ENCODE measurements at regions not wholly inside any gene's neighbourhood (a gene's known extent, or its start where the extent isn't known, plus 50 kb on each side); places are given as distances from the start of the nearest gene placed in this dataset.

- DNase-seq (ENCODE audit: extremely low spot score), result no peak
- ChIA-PET POLR2A (no interaction called here), CTCF (no interaction called here)
- TF ChIP-seq FOXK2 (IDR thresholded peaks at IDR 0.05) (no peak), ZNF384 (IDR thresholded peaks at IDR 0.05) (no peak), TARDBP (IDR thresholded peaks at IDR 0.05) (no peak), BHLHE40 (IDR thresholded peaks at IDR 0.05; ENCODE audit: borderline replicate concordance) (no peak), NFRKB (IDR thresholded peaks at IDR 0.05) (no peak), LEF1 (IDR thresholded peaks at IDR 0.05; ENCODE audit: borderline replicate concordance) (no peak), HDGF (IDR thresholded peaks at IDR 0.05; ENCODE audit: borderline replicate concordance) (no peak), CTBP1 (IDR thresholded peaks at IDR 0.05; ENCODE audit: borderline replicate concordance) (no peak), ELF4 (IDR thresholded peaks at IDR 0.05) (no peak), ARNT (IDR thresholded peaks at IDR 0.05) (no peak)
- TF ChIP-seq, protein P1, sequence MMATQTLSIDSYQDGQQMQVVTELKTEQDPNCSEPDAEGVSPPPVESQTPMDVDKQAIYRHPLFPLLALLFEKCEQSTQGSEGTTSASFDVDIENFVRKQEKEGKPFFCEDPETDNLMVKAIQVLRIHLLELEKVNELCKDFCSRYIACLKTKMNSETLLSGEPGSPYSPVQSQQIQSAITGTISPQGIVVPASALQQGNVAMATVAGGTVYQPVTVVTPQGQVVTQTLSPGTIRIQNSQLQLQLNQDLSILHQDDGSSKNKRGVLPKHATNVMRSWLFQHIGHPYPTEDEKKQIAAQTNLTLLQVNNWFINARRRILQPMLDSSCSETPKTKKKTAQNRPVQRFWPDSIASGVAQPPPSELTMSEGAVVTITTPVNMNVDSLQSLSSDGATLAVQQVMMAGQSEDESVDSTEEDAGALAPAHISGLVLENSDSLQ (IDR thresholded peaks at IDR 0.05), result no peak
Observed at GRCh38 chr6:168877821-168878282, 375.8 kb downstream of the THBS2 start.

GRCh38 chr6:168876956-168877355 lies 376.7 kb downstream of the THBS2 start:
- POLR2A ChIA-PET, result no interaction called here
- no peak for DNase-seq (ENCODE audit: extremely low spot score)
- TF ChIP-seq TARDBP (IDR thresholded peaks at IDR 0.05) (no peak), LEF1 (IDR thresholded peaks at IDR 0.05; ENCODE audit: borderline replicate concordance) (no peak), ZNF384 (IDR thresholded peaks at IDR 0.05) (no peak), ARNT (IDR thresholded peaks at IDR 0.05) (no peak), FOXK2 (IDR thresholded peaks at IDR 0.05) (no peak), ELF4 (IDR thresholded peaks at IDR 0.05) (no peak), SP1 (IDR thresholded peaks at IDR 0.05) (no peak), SUZ12 (IDR thresholded peaks at IDR 0.05) (no peak), FOXM1 (IDR thresholded peaks at IDR 0.05; ENCODE audit: borderline replicate concordance) (no peak), CTBP1 (IDR thresholded peaks at IDR 0.05; ENCODE audit: borderline replicate concordance) (no peak), BHLHE40 (IDR thresholded peaks at IDR 0.05; ENCODE audit: borderline replicate concordance) (no peak), L3MBTL2 (conservative IDR thresholded peaks at IDR 0.05) (no peak), NFRKB (IDR thresholded peaks at IDR 0.05) (no peak), FOXA1 (IDR thresholded peaks at IDR 0.05) (no peak)
- TF ChIP-seq, protein P1 (IDR thresholded peaks at IDR 0.05), result no peak
- CTCF ChIA-PET, result interaction anchor here (1.9 kb wide), 1 partner anchor 16 kb away, joined by 4 read pairs; no protein-coding TSS in a partner anchor

GRCh38 chr6:168875811-168876576 lies 377.7 kb downstream of the THBS2 start:
- ChIA-PET POLR2A (no interaction called here), CTCF (interaction anchor here (1.9 kb wide), 1 partner anchor 17 kb away, joined by 4 read pairs; no protein-coding TSS in a partner anchor)
- DNase-seq (ENCODE audit: extremely low spot score), result no peak
- no peak for TF ChIP-seq HDGF (IDR thresholded peaks at IDR 0.05; ENCODE audit: borderline replicate concordance)
- TF ChIP-seq, protein P1 (IDR thresholded peaks at IDR 0.05), result no peak
- no peak for TF ChIP-seq ELF4 (IDR thresholded peaks at IDR 0.05)
- TF ChIP-seq LEF1 (IDR thresholded peaks at IDR 0.05; ENCODE audit: borderline replicate concordance), result no peak
- no peak for TF ChIP-seq TARDBP (IDR thresholded peaks at IDR 0.05)
- no peak for TF ChIP-seq CTBP1 (IDR thresholded peaks at IDR 0.05; ENCODE audit: borderline replicate concordance)
- no peak for TF ChIP-seq FOXK2 (IDR thresholded peaks at IDR 0.05)

DNA sequence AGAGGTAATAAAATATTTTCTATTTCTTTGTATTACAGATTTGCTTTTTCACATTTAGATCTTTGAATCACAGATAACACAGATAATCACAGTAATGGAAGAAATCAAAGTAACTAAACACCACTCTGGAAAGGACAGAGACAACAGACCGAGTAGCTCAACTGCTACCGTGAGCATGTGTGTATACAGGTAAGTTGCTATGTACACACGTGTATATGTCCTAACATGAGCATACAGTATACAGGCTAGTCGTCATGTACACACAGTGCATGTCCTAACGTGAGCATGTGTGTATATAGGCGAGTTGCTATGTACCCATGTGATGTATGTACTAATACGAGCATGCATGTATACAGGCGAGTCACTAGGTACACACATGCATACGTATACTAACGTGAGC lies 379.0 kb downstream of the THBS2 start:
- ChIA-PET POLR2A (no interaction called here), CTCF (no interaction called here)
- DNase-seq (ENCODE audit: extremely low spot score), result no peak

DNA sequence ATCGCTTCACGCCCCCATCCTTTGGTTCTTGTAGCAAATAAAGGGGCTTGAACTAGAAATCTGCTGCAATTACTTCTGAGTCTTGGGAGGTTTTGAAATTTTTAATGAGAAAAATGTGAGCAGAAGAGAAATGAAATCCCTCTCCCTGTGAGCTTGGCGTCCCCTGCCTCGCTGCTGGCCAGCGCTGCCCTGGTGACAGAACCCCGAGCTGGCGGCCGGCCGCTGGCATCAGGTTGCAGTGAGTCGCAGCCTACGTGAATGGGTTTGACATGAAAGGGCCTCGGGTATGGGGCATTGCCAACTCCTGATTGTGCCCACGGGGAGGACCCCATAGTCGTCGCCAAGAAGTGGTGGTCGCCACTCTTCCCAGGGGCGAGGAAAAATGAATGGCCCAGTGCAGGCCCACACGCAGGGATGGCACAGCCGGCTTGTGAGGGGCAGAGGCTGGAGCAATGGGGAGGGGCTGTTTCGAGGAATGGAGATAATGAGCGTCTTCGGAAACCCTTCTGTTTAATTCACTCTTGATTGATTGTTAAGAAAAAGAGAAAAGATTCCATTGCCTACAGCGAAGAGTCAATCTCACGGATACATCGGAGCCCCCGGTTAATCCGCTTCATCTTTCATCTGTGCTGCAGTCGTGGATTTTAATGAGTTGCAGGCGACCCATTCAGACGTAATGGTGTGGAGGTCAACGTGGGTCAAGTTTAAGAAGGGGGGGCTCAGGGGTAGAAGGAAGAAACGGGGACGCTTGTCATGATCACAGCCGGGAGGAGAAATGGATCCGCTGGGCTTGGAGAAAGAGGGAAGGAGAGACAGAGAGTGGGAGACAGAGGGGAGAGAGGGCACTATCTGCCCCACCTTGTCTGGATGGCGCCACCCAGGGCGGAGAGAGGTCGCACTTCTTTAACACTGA lies 380.1 kb downstream of the THBS2 start:
- POLR2A ChIA-PET, result no interaction called here
- no peak for DNase-seq (ENCODE audit: extremely low spot score)
- CTCF ChIA-PET, result no interaction called here
- no peak for TF ChIP-seq NFRKB (IDR thresholded peaks at IDR 0.05)
- TF ChIP-seq, protein P1 (IDR thresholded peaks at IDR 0.05), result no peak
- no peak for TF ChIP-seq HDGF (IDR thresholded peaks at IDR 0.05; ENCODE audit: borderline replicate concordance)
- TF ChIP-seq CTBP1 (IDR thresholded peaks at IDR 0.05; ENCODE audit: borderline replicate concordance), result no peak
- no peak for TF ChIP-seq SUZ12 (IDR thresholded peaks at IDR 0.05)
- TF ChIP-seq TARDBP (IDR thresholded peaks at IDR 0.05), result no peak

More for the DNA sequence above, 379.0 kb downstream of the THBS2 start:
- TF ChIP-seq CTBP1 (IDR thresholded peaks at IDR 0.05; ENCODE audit: borderline replicate concordance) (no peak), LEF1 (IDR thresholded peaks at IDR 0.05; ENCODE audit: borderline replicate concordance) (no peak), FOXA1 (IDR thresholded peaks at IDR 0.05) (no peak), FOXM1 (IDR thresholded peaks at IDR 0.05; ENCODE audit: borderline replicate concordance) (no peak), BHLHE40 (IDR thresholded peaks at IDR 0.05; ENCODE audit: borderline replicate concordance) (no peak), SUZ12 (IDR thresholded peaks at IDR 0.05) (no peak), TARDBP (IDR thresholded peaks at IDR 0.05) (no peak), HDGF (IDR thresholded peaks at IDR 0.05; ENCODE audit: borderline replicate concordance) (no peak), NFRKB (IDR thresholded peaks at IDR 0.05) (no peak)
